ENCODE measurements at regions not wholly inside any gene's neighbourhood (a gene's known extent, or its start where the extent isn't known, plus 50 kb on each side); places are given as distances from the start of the nearest gene placed in this dataset.

DNA sequence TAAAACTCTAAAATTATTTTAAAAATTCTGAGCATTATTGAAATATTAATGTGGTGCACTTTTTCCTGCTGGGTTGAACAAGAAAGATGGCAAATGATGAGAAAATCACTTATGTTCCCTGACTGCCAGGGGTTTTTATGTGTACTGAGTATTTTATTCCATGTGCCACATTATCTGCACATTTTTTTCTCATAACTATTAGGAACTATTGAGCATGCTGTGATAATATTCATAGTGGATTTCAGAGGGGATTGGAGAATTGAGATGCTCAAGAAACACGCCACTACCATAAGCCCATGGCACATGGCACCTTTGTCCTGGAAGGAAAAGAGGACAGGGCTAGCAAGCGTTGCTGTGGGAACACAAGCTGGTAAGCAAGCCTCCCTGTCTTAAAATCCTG, 478.5 kb upstream of the GYPC start:
- Mint-ChIP-seq H3K36me3 (ENCODE audit: low read depth) (no peaks in the 10 kb centered on the region), H3K4me3 (no peak overlapping the region), H3K27ac (no peak overlapping the region), H3K27me3 (no peaks in the 10 kb centered on the region), H3K9me3 (no peaks in the 10 kb centered on the region), H3K4me1 (ENCODE audit: low read depth) (no peaks in the 10 kb centered on the region)
- ChIA-PET CTCF (no interaction called here), POLR2A (no interaction called here)
- intact Hi-C loops (cut with micrococcal nuclease): no loop called here
- TF ChIP-seq, protein P1, sequence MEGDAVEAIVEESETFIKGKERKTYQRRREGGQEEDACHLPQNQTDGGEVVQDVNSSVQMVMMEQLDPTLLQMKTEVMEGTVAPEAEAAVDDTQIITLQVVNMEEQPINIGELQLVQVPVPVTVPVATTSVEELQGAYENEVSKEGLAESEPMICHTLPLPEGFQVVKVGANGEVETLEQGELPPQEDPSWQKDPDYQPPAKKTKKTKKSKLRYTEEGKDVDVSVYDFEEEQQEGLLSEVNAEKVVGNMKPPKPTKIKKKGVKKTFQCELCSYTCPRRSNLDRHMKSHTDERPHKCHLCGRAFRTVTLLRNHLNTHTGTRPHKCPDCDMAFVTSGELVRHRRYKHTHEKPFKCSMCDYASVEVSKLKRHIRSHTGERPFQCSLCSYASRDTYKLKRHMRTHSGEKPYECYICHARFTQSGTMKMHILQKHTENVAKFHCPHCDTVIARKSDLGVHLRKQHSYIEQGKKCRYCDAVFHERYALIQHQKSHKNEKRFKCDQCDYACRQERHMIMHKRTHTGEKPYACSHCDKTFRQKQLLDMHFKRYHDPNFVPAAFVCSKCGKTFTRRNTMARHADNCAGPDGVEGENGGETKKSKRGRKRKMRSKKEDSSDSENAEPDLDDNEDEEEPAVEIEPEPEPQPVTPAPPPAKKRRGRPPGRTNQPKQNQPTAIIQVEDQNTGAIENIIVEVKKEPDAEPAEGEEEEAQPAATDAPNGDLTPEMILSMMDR (IDR thresholded peaks at IDR 0.05): no peak
- DNase-seq: no peak
- no peak for ATAC-seq

DNA sequence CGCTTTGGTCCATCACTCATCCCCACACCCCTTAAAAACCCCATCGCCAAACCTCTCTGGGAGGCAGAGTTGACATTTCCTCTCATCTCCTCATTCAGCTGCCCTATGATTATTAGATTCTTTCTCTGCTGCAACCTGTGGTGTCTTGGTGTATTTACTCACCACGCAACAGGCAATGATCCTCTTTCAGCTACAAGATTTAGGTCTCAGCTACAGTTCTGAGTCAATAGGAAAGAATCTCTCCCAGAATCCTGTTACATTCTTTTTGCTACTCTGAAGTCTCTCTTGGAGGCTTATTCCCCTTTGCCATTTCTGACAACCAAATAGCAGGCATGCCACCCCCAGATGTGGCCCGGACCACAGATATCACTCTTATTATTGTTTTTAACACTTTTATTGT, 468.3 kb upstream of the GYPC start:
- H3K4me3 Mint-ChIP-seq: no peak overlapping the region
- intact Hi-C loops (cut with micrococcal nuclease): no loop called here
- DNase-seq: no peak
- no peaks in the 10 kb centered on the region for H3K27me3 Mint-ChIP-seq
- no peaks in the 10 kb centered on the region for H3K4me1 Mint-ChIP-seq (ENCODE audit: low read depth)
- no peak overlapping the region for H3K27ac Mint-ChIP-seq
- no peaks in the 10 kb centered on the region for H3K9me3 Mint-ChIP-seq
- POLR2A ChIA-PET: no interaction called here
- no peak for ATAC-seq
- CTCF ChIA-PET: no interaction called here
- TF ChIP-seq, protein P1 (IDR thresholded peaks at IDR 0.05): no peak
- no peaks in the 10 kb centered on the region for H3K36me3 Mint-ChIP-seq (ENCODE audit: low read depth)

DNA sequence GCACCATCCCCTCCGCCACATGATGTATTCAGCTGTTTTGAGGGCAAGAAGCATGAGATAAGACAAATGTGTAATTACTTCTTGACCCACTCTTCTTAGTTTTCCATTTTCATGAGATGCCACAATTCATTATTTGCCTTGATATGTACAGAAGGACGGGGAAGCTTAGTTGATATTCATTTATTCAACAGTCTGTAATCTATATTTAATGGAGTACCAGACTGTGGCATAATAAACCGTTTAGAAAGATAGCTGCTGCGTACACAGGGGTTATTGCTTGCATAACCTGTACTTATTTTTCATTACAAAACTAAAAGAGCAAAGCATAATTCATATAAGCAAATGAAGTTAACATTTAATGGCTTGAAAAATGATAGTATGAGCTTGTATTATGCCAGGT, 466.4 kb upstream of the GYPC start:
- Mint-ChIP-seq H3K27me3 (no peaks in the 10 kb centered on the region), H3K4me1 (ENCODE audit: low read depth) (no peaks in the 10 kb centered on the region)
- intact Hi-C loops (cut with micrococcal nuclease): no loop called here

DNA sequence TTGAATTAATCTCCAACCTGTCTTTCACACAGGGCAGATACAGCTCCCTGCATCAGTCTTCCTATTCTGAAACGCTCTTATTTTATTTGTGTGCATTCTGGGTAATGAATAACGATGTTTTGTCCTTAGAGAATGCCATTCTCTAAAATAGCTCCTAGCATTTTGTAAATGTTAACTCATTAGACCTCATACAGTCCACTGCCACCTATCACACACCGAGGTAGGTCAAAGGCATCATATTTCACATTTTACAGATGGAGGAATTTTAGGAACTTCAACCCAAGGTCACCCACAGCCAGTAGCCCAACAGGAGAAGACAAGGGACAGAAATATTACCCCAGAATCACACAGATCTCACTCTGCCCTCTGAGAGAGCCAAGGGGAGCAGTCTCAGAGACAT, 455.4 kb upstream of the GYPC start:
- Mint-ChIP-seq H3K27ac (no peak overlapping the region), H3K4me3 (no peak overlapping the region), H3K9me3 (peaks cover 1% of the 10 kb centered on the region), H3K36me3 (ENCODE audit: low read depth) (no peaks in the 10 kb centered on the region), H3K4me1 (ENCODE audit: low read depth) (no peaks in the 10 kb centered on the region), H3K27me3 (no peaks in the 10 kb centered on the region)
- TF ChIP-seq, protein P1 (IDR thresholded peaks at IDR 0.05): no peak
- intact Hi-C loops (cut with micrococcal nuclease): no loop called here
- ATAC-seq (no peak), DNase-seq (no peak)
- ChIA-PET POLR2A (no interaction called here), CTCF (no interaction called here)

More for the DNA sequence above, 466.4 kb upstream of the GYPC start:
- DNase-seq (no peak), ATAC-seq (no peak)
- Mint-ChIP-seq H3K27ac (no peak overlapping the region), H3K36me3 (ENCODE audit: low read depth) (no peaks in the 10 kb centered on the region), H3K9me3 (no peaks in the 10 kb centered on the region), H3K4me3 (no peak overlapping the region)
- TF ChIP-seq, protein P1 (IDR thresholded peaks at IDR 0.05): no peak
- POLR2A ChIA-PET: no interaction called here
- CTCF ChIA-PET: no interaction called here

DNA sequence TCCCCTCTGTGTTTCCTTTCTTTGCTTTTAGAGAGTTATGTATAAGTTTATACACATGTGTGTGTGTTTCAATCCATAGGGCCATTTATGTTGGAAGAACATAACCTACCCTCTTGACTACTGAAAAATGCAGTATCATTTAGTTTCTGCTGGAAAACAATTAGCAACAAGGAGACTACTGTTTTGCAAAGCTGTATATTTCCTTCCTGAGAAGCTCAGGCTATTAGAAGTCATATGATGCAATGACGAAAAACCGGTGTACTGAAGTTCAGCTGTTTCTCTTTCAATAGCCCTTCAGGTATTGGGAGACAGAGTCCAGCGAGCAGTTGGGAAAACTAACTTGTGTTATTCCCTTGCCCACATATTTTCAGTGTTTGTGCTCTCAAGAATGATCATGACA, 447.7 kb upstream of the GYPC start:
- DNase-seq (no peak), ATAC-seq (no peak)
- Mint-ChIP-seq H3K9me3 (no peaks in the 10 kb centered on the region), H3K4me1 (ENCODE audit: low read depth) (no peaks in the 10 kb centered on the region), H3K36me3 (ENCODE audit: low read depth) (no peaks in the 10 kb centered on the region), H3K27me3 (no peaks in the 10 kb centered on the region), H3K4me3 (no peak overlapping the region), H3K27ac (no peak overlapping the region)
- ChIA-PET CTCF (no interaction called here), POLR2A (no interaction called here)
- TF ChIP-seq, protein P1 (IDR thresholded peaks at IDR 0.05): no peak
- intact Hi-C loops (cut with micrococcal nuclease): no loop called here

All from activated CD8-positive, alpha-beta T cell treated with anti-CD3 and anti-CD28 coated beads for 36 hours (primary cell).